ENCODE measurements at regions not wholly inside any gene's neighbourhood (a gene's known extent, or its start where the extent isn't known, plus 50 kb on each side); places are given as distances from the start of the nearest gene placed in this dataset.

- DNase-seq (ENCODE audit: low spot score): no peak
These were observed 207.7 kb upstream of the CTAGE1 start for GRCh38 chr18:22625406-22625805.

- no peak for DNase-seq (ENCODE audit: low spot score)
These were observed 209.1 kb upstream of the CTAGE1 start for GRCh38 chr18:22626771-22627170.

GRCh38 chr18:22627506-22627905, 209.8 kb upstream of the CTAGE1 start:
- no peak for DNase-seq (ENCODE audit: low spot score)

GRCh38 chr18:22628795-22629510, 211.2 kb upstream of the CTAGE1 start:
- DNase-seq (ENCODE audit: low spot score): no peak

- DNase-seq (ENCODE audit: low spot score): no peak
These were observed 213.3 kb upstream of the CTAGE1 start for GRCh38 chr18:22630980-22631379.

- no peak for DNase-seq (ENCODE audit: low spot score)
These were observed 214.5 kb upstream of the CTAGE1 start for GRCh38 chr18:22632191-22632590.

GRCh38 chr18:22634464-22634863, 216.7 kb upstream of the CTAGE1 start:
- no peak for DNase-seq (ENCODE audit: low spot score)

GRCh38 chr18:22637787-22638186, 220.1 kb upstream of the CTAGE1 start:
- no peak for DNase-seq (ENCODE audit: low spot score)

- no peak for DNase-seq (ENCODE audit: low spot score)
These were observed 221.3 kb upstream of the CTAGE1 start for GRCh38 chr18:22639026-22639463.

GRCh38 chr18:22639561-22639960, 221.8 kb upstream of the CTAGE1 start:
- DNase-seq (ENCODE audit: low spot score): no peak

- DNase-seq (ENCODE audit: low spot score): no peak
These were observed 222.6 kb upstream of the CTAGE1 start for GRCh38 chr18:22640281-22640842.

GRCh38 chr18:22641958-22642357, 224.2 kb upstream of the CTAGE1 start:
- no peak for DNase-seq (ENCODE audit: low spot score)

- no peak for DNase-seq (ENCODE audit: low spot score)
These were observed 226.0 kb upstream of the CTAGE1 start for GRCh38 chr18:22643731-22644130.

GRCh38 chr18:22650247-22650646, 232.5 kb upstream of the CTAGE1 start:
- DNase-seq (ENCODE audit: low spot score): no peak

- no peak for DNase-seq (ENCODE audit: low spot score)
These were observed 239.9 kb upstream of the CTAGE1 start for GRCh38 chr18:22657619-22658018.

- DNase-seq (ENCODE audit: low spot score): no peak
These were observed 240.6 kb upstream of the CTAGE1 start for GRCh38 chr18:22658318-22658717.

GRCh38 chr18:22663378-22663777, 245.7 kb upstream of the CTAGE1 start:
- no peak for DNase-seq (ENCODE audit: low spot score)

GRCh38 chr18:22666411-22666940, 248.8 kb upstream of the CTAGE1 start:
- DNase-seq (ENCODE audit: low spot score): no peak

GRCh38 chr18:22667156-22667555, 249.4 kb upstream of the CTAGE1 start:
- DNase-seq (ENCODE audit: low spot score): no peak

GRCh38 chr18:22667616-22668422, 250.1 kb upstream of the CTAGE1 start:
- DNase-seq (ENCODE audit: low spot score): no peak

GRCh38 chr18:22668496-22668895, 250.8 kb upstream of the CTAGE1 start:
- no peak for DNase-seq (ENCODE audit: low spot score)

- DNase-seq (ENCODE audit: low spot score): no peak
These were observed 253.2 kb upstream of the CTAGE1 start for GRCh38 chr18:22670914-22671313.

Measured in HuH-7.5 (cell line).